Cardiac muscle cell (in vitro differentiated cells and primary cell): ENCODE measurements at regions not wholly inside any gene's neighbourhood (a gene's known extent, or its start where the extent isn't known, plus 50 kb on each side); places are given as distances from the start of the nearest gene placed in this dataset.

Experiments
- DNase-seq, 2 donors: peaks; one replicate each; pipeline versions ENCODE4 v3.0.0 to v3.0.0-alpha.2; 2010 to 2017; ENCODE audit warnings: low read depth in 1 of 2, low spot score in 1 of 2
- H3K27ac ChIP-seq: fragments of 200-600 bp; sonication (generic); 2 replicates; pipeline ENCODE4 v1.5.1; 2016
- H3K27me3 ChIP-seq: fragments of 200-600 bp; sonication (generic); 2 replicates; pipeline ENCODE4 v1.6.0; 2016; ENCODE audit warnings: control low read depth
- H3K36me3 ChIP-seq: fragments of 200-600 bp; sonication (generic); 2 replicates; pipeline ENCODE4 v1.5.1; 2016; ENCODE audit warnings: control low read depth
- H3K4me1 ChIP-seq: fragments of 200-600 bp; sonication (generic); 2 replicates; pipeline ENCODE4 v1.8.1; 2017; ENCODE audit warnings: low read depth, mild to moderate bottlenecking, mixed run types
- H3K4me3 ChIP-seq: fragments of 200-600 bp; sonication (generic); 2 replicates; pipeline ENCODE4 v1.5.1; 2016; ENCODE audit warnings: mild to moderate bottlenecking
- H3K9me3 ChIP-seq: fragments of 200-600 bp; sonication (generic); 2 replicates; pipeline ENCODE4 v1.5.1; 2017; ENCODE audit warnings: low read depth, mild to moderate bottlenecking, control low read depth
- CTCF ChIP-seq: IDR thresholded peaks from 2 replicates; pipeline ENCODE4 v1.5.1; 2012; ENCODE audit warnings: low read depth, mild to moderate bottlenecking, low read length

GRCh38 chr12:94094700-94095099 lies 53.7 kb upstream of the PLXNC1 start:
- Histone ChIP-seq H3K27me3 (no peaks in the 10 kb centered on the region), H3K9me3 (no peaks in the 10 kb centered on the region), H3K36me3 (no peaks in the 10 kb centered on the region), H3K4me1 (no peaks in the 10 kb centered on the region), H3K27ac (no peak overlapping the region), H3K4me3 (no peak overlapping the region)
- no peak for TF ChIP-seq CTCF
- DNase-seq: no peak

GRCh38 chr12:94095618-94096017 lies 52.8 kb upstream of the PLXNC1 start:
- Histone ChIP-seq H3K36me3 (no peaks in the 10 kb centered on the region), H3K9me3 (no peaks in the 10 kb centered on the region), H3K27me3 (no peaks in the 10 kb centered on the region), H3K4me3 (no peak overlapping the region), H3K4me1 (no peaks in the 10 kb centered on the region), H3K27ac (no peak overlapping the region)
- TF ChIP-seq CTCF: no peak
- no peak for DNase-seq

GRCh38 chr12:94098466-94098865 lies 49.9 kb upstream of the PLXNC1 start:
- no peaks in the 10 kb centered on the region for H3K4me1 ChIP-seq
- H3K36me3 ChIP-seq: no peaks in the 10 kb centered on the region
- no peak for TF ChIP-seq CTCF
- no peak overlapping the region for H3K4me3 ChIP-seq
- no peak overlapping the region for H3K27ac ChIP-seq
- no peaks in the 10 kb centered on the region for H3K9me3 ChIP-seq
- DNase-seq: peak in 1 of 2 donors; percentile 82
- H3K27me3 ChIP-seq: no peaks in the 10 kb centered on the region
